SU-DHL-6 (cell line): ENCODE measurements at regions not wholly inside any gene's neighbourhood (a gene's known extent, or its start where the extent isn't known, plus 50 kb on each side); places are given as distances from the start of the nearest gene placed in this dataset.

Experiments
- H2AFZ ChIP-seq: fragments of 200-600 bp; sonication (generic); 2 replicates; pipeline ENCODE4 v1.6.1; 2014; ENCODE audit warnings: low read depth, mild to moderate bottlenecking, moderate library complexity, mixed read lengths, antibody characterized with exemption, low read length; ENCODE audit not compliant: severe bottlenecking
- H3F3A ChIP-seq: fragments of 200-600 bp; shearing (Covaris generic); 2 replicates; pipeline ENCODE4 v1.6.0; 2016; ENCODE audit warnings: antibody characterized with exemption, mild to moderate bottlenecking; ENCODE audit not compliant: insufficient read depth
- H3K27ac ChIP-seq: fragments of 200-600 bp; sonication (generic); 2 replicates; pipeline ENCODE4 v1.5.1; 2016; ENCODE audit warnings: low read depth, mild to moderate bottlenecking, low read length, moderate library complexity, mixed read lengths
- H3K27me3 ChIP-seq: fragments of 200-600 bp; sonication (generic), shearing (Covaris generic); 2 replicates; pipeline ENCODE4 v1.6.0; 2014; ENCODE audit warnings: mild to moderate bottlenecking, low read length
- H3K36me3 ChIP-seq: fragments of 200-600 bp; sonication (generic); 2 replicates; pipeline ENCODE4 v1.6.1; 2014; ENCODE audit warnings: mild to moderate bottlenecking, low read length, mixed read lengths
- H3K4me2 ChIP-seq: fragments of 300-600, 200-600 bp; shearing (Covaris generic), sonication (generic); 2 replicates; pipeline ENCODE4 v1.6.0; 2014; ENCODE audit warnings: low read length, low read depth, mild to moderate bottlenecking; ENCODE audit not compliant: poor library complexity, severe bottlenecking
- H3K4me3 ChIP-seq: fragments of 200-600 bp; sonication (generic); 2 replicates; pipeline ENCODE4 v1.5.1; 2014; ENCODE audit warnings: antibody characterized with exemption, low read length, mild to moderate bottlenecking, mixed read lengths; ENCODE audit not compliant: insufficient read depth, poor library complexity, severe bottlenecking
- H3K79me2 ChIP-seq: fragments of 200-600 bp; sonication (generic); 2 replicates; pipeline ENCODE4 v1.6.1; 2014; ENCODE audit warnings: mild to moderate bottlenecking, low read length, moderate library complexity; ENCODE audit not compliant: insufficient read depth
- H3K9ac ChIP-seq: fragments of 200-600 bp; sonication (generic); 2 replicates; pipeline ENCODE4 v1.7.0; 2014; ENCODE audit warnings: mild to moderate bottlenecking, low read length
- H3K9me2 ChIP-seq: fragments of 200-600 bp; sonication (generic); replicated peaks from 2 replicates; pipeline ENCODE4 v1.6.1; 2014; ENCODE audit warnings: low read length; ENCODE audit not compliant: insufficient read depth
- H3K9me3 ChIP-seq: fragments of 200-600 bp; sonication (generic); 2 replicates; pipeline ENCODE4 v1.6.1; 2014; ENCODE audit warnings: low read length, mixed read lengths; ENCODE audit not compliant: insufficient read depth
- H4K20me1 ChIP-seq: fragments of 200-600 bp; sonication (generic); 2 replicates; pipeline ENCODE4 v1.6.1; 2014; ENCODE audit warnings: low read depth, mild to moderate bottlenecking, antibody characterized with exemption, low read length, moderate library complexity, mixed read lengths
- CTCF ChIP-seq: fragments of 200-600 bp; sonication (generic); IDR thresholded peaks from one replicate; pipeline ENCODE4 v1.5.1; 2017; ENCODE audit warnings: antibody characterized with exemption, mild to moderate bottlenecking, low read length, moderate library complexity; ENCODE audit not compliant: insufficient read depth, poor library complexity, severe bottlenecking
- EZH2phosphoT487 ChIP-seq: fragments of 200-600 bp; sonication (generic), shearing (Covaris generic); conservative IDR thresholded peaks from 2 replicates; pipeline ENCODE4 v1.6.1; 2018; ENCODE audit warnings: mild to moderate bottlenecking, antibody characterized with exemption, low read length, moderate library complexity, mixed read lengths

- Histone ChIP-seq H3K9me3 (no peaks in the 10 kb centered on the region), H3K27ac (no peak overlapping the region), H3K9me2 (no peaks in the 10 kb centered on the region), H3K4me3 (no peak overlapping the region), H3K79me2 (no peaks in the 10 kb centered on the region), H4K20me1 (no peaks in the 10 kb centered on the region), H3K27me3 (no peaks in the 10 kb centered on the region), H3K9ac (no peak overlapping the region), H2AFZ (no peak overlapping the region), H3K4me2 (no peak overlapping the region), H3F3A (no peaks in the 10 kb centered on the region), H3K36me3 (no peaks in the 10 kb centered on the region)
- TF ChIP-seq CTCF (no peak), EZH2phosphoT487 (no peak)
Measured at GRCh38 chrX:149346306-149346705, 158.8 kb downstream of the IDS start.

DNA sequence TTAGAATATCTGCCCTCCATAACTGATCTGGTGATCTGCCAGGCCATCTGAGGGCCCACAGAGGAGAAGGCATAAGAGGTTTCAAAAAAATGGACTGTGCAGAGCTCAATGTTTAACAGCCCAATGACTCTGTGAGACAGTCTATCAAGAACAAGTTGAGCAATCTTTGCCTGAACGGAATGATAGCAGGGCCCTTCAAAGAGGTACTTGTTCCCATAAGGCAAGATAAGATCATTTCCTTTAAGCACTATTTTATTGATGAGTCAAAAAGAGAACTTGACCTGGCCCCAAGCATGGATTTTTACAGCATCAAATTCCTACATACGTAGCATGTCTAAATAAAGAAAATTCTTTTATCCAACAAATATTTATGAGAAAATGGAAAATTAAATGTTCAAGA is 182.8 kb downstream of the IDS start:
- H3K4me3 ChIP-seq, result no peak overlapping the region
- H3K79me2 ChIP-seq, result no peaks in the 10 kb centered on the region
- H3K9ac ChIP-seq, result no peak overlapping the region
- H3F3A ChIP-seq, result no peaks in the 10 kb centered on the region
- H2AFZ ChIP-seq, result no peak overlapping the region
- H3K9me2 ChIP-seq, result no peaks in the 10 kb centered on the region
- no peaks in the 10 kb centered on the region for H3K9me3 ChIP-seq
- H3K4me2 ChIP-seq, result no peak overlapping the region
- no peaks in the 10 kb centered on the region for H3K36me3 ChIP-seq
- TF ChIP-seq CTCF, result no peak
- TF ChIP-seq EZH2phosphoT487, result no peak
- no peaks in the 10 kb centered on the region for H3K27me3 ChIP-seq
- no peaks in the 10 kb centered on the region for H4K20me1 ChIP-seq
- no peak overlapping the region for H3K27ac ChIP-seq

DNA sequence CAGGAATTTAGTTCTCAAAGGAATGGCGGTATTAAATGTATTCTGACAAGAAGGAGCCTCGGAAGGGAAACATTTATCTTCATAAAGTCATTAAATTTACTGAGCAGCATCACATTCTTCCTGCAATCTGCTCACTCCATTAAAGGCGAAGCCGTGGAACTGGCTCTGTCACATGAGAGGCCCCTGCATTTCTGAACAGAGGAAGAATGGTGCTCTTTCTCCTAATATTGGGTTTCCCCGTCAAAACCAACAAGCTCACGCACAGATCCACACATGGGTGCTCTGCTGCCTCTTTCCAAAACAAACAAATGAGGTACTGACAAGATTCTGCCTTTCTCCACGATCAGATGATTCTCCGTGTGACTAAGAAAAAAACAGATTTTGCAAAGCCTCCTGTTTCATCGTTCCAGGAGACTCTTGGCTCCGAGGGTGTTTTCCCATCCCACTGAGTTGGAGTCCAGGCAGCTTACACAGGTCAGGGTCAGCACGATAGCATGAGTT is 191.2 kb downstream of the IDS start:
- no peak overlapping the region for H2AFZ ChIP-seq
- H4K20me1 ChIP-seq, result no peaks in the 10 kb centered on the region
- no peaks in the 10 kb centered on the region for H3K9me2 ChIP-seq
- no peaks in the 10 kb centered on the region for H3K36me3 ChIP-seq
- no peak overlapping the region for H3K9ac ChIP-seq
- no peaks in the 10 kb centered on the region for H3K79me2 ChIP-seq
- H3K4me3 ChIP-seq, result no peak overlapping the region
- H3K27me3 ChIP-seq, result no peaks in the 10 kb centered on the region
- H3K4me2 ChIP-seq, result no peak overlapping the region
- TF ChIP-seq EZH2phosphoT487 (no peak), CTCF (no peak)
- H3K9me3 ChIP-seq, result no peaks in the 10 kb centered on the region
- H3K27ac ChIP-seq, result no peak overlapping the region
- H3F3A ChIP-seq, result no peaks in the 10 kb centered on the region

GRCh38 chrX:149312988-149313387 is 192.1 kb downstream of the IDS start:
- no peak overlapping the region for H3K4me2 ChIP-seq
- no peaks in the 10 kb centered on the region for H3K27me3 ChIP-seq
- no peaks in the 10 kb centered on the region for H4K20me1 ChIP-seq
- H3K9me2 ChIP-seq, result no peaks in the 10 kb centered on the region
- H3K4me3 ChIP-seq, result no peak overlapping the region
- H3K36me3 ChIP-seq, result no peaks in the 10 kb centered on the region
- H3K9me3 ChIP-seq, result no peaks in the 10 kb centered on the region
- no peaks in the 10 kb centered on the region for H3K79me2 ChIP-seq
- TF ChIP-seq CTCF, result no peak
- TF ChIP-seq EZH2phosphoT487, result no peak
- H3K27ac ChIP-seq, result no peak overlapping the region
- no peak overlapping the region for H3K9ac ChIP-seq
- H3F3A ChIP-seq, result no peaks in the 10 kb centered on the region
- H2AFZ ChIP-seq, result no peak overlapping the region
